MM.1S (cell line): ENCODE measurements at regions not wholly inside any gene's neighbourhood (a gene's known extent, or its start where the extent isn't known, plus 50 kb on each side); places are given as distances from the start of the nearest gene placed in this dataset.

Source experiments
- EZH2 ChIP-seq: fragments of 300-600 bp; sonication (generic); optimal IDR thresholded peaks from 2 replicates; pipeline ENCODE3; 2017; ENCODE audit warnings: low read depth, mild to moderate bottlenecking, antibody characterized with exemption, low read length, mixed read lengths
- TF ChIP-seq, protein P1 (sequence below): fragments of 300-600 bp; sonication (generic); IDR thresholded peaks from 2 replicates; pipeline ENCODE4 v1.5.1; 2016; ENCODE audit warnings: antibody characterized with exemption, low read length, mixed read lengths

GRCh38 chr18:8991155-8991554, 111.3 kb upstream of the NDUFV2 start:
- TF ChIP-seq, protein P1, sequence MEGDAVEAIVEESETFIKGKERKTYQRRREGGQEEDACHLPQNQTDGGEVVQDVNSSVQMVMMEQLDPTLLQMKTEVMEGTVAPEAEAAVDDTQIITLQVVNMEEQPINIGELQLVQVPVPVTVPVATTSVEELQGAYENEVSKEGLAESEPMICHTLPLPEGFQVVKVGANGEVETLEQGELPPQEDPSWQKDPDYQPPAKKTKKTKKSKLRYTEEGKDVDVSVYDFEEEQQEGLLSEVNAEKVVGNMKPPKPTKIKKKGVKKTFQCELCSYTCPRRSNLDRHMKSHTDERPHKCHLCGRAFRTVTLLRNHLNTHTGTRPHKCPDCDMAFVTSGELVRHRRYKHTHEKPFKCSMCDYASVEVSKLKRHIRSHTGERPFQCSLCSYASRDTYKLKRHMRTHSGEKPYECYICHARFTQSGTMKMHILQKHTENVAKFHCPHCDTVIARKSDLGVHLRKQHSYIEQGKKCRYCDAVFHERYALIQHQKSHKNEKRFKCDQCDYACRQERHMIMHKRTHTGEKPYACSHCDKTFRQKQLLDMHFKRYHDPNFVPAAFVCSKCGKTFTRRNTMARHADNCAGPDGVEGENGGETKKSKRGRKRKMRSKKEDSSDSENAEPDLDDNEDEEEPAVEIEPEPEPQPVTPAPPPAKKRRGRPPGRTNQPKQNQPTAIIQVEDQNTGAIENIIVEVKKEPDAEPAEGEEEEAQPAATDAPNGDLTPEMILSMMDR, result no peak
- TF ChIP-seq EZH2, result no peak
